Activated CD8-positive, alpha-beta memory T cell treated with anti-CD3 and anti-CD28 coated beads for 36 hours (primary cell): ENCODE measurements at regions not wholly inside any gene's neighbourhood (a gene's known extent, or its start where the extent isn't known, plus 50 kb on each side); places are given as distances from the start of the nearest gene placed in this dataset.
"Not testable (repeated sequence)": the region's sequence is repeated elsewhere in the genome, so short reads cannot be mapped to it uniquely, and the experiment has no call there.

Source experiments
- CTCF ChIA-PET: fragments of 350-600 bp; sonication (Branson Sonifier 250); formaldehyde crosslinking; loops from one replicate; lab custom pipeline; 2021; ENCODE audit warnings: antibody characterized with exemption; lab: Charles Lee
- POLR2A ChIA-PET: fragments of 350-600 bp; sonication (Branson Sonifier 250); formaldehyde crosslinking; loops from one replicate; lab custom pipeline; 2021; ENCODE audit warnings: antibody characterized with exemption; lab: Charles Lee

- ChIA-PET CTCF (interaction anchor here (0.8 kb wide), 1 partner anchor 391 kb away, joined by 3 read pairs; no protein-coding TSS in a partner anchor), POLR2A (interaction anchor here (0.5 to 0.7 kb wide), 2 partner anchors 57 to 74 kb away, joined by 3 to 5 read pairs; no protein-coding TSS in a partner anchor)
Observed at GRCh38 chr1:184827600-184828368, 73.1 kb upstream of the EDEM3 start.

- ChIA-PET POLR2A (no interaction called here), CTCF (no interaction called here)
Observed at GRCh38 chr1:184826001-184826400, 71.3 kb upstream of the EDEM3 start.

- POLR2A ChIA-PET, result no interaction called here
- CTCF ChIA-PET, result no interaction called here
Observed at GRCh38 chr1:184825571-184825970, 70.9 kb upstream of the EDEM3 start.

GRCh38 chr1:184824691-184825323, 70.1 kb upstream of the EDEM3 start:
- POLR2A ChIA-PET, result no interaction called here
- CTCF ChIA-PET, result no interaction called here

DNA sequence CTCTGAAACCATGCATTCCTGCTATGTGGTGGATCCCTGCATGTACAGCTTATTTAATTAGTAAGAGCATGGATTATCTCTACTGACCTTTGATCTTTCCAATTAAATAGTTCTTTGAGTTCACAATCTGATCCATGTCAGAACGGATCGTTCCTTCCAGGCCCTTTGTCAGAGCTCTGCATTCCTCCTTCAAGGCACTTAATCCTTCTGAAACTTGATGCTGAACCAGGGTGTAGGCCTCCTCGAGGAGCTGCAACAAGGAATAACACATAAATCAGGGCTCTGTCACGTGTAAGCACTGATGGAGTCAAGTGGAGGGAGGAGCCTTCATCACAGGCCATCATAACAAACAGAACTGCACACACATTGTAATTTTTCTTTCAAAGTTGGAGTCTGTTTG, 68.4 kb upstream of the EDEM3 start:
- ChIA-PET CTCF (no interaction called here), POLR2A (no interaction called here)

GRCh38 chr1:184822267-184822666, 67.6 kb upstream of the EDEM3 start:
- CTCF ChIA-PET, result no interaction called here
- POLR2A ChIA-PET, result interaction anchor here (0.5 kb wide), 1 partner anchor 203 kb away, joined by 4 read pairs; no protein-coding TSS in a partner anchor

DNA sequence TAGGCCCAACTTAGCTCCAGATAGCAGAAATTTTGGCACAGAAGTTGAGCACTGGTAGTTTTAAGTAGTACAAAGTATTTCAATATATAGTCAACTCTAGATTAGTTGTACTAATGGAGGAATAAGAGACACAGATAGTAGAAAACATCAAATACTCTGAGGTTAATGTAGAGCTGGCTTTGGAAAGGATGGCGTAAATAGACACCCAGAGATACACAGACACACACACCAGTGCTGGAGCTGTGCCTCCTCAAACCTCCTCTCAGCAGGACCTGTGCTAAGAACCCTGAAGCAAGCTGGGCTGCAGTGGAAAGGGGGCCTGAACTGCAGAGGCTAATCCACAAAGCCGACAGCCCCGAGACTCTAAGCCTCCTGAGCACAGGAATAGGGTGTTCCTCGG, 67.0 kb upstream of the EDEM3 start:
- POLR2A ChIA-PET, result interaction anchor here (0.5 kb wide), 1 partner anchor 203 kb away, joined by 4 read pairs; no protein-coding TSS in a partner anchor
- CTCF ChIA-PET, result no interaction called here

GRCh38 chr1:184820956-184821355, 66.3 kb upstream of the EDEM3 start:
- ChIA-PET POLR2A (no interaction called here), CTCF (no interaction called here)

DNA sequence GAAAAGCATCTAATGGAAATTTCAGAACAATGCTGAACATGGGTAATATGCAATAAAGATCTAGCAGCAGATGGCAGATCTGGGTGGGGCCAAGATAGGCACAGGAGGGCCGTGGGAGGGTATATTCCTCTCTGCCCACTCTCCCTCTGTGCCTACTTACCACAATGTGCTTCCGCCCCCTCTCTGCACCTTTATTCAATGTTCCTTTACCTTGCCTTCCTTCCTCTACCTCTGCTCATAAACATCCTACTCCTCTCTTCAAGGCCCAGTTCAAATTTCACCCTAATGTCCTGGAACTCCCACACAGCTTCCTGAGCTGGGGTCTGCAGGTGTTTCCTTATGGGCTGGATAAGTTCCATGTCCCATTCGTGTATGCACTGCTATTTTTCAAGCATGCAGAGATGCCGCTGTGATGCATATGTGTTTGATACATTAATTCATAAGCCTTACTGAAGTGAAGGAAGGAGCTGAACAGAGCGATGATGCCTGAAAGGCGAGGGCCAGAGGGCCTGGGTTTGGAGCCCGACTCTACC, 65.6 kb upstream of the EDEM3 start:
- ChIA-PET CTCF (no interaction called here), POLR2A (no interaction called here)

DNA sequence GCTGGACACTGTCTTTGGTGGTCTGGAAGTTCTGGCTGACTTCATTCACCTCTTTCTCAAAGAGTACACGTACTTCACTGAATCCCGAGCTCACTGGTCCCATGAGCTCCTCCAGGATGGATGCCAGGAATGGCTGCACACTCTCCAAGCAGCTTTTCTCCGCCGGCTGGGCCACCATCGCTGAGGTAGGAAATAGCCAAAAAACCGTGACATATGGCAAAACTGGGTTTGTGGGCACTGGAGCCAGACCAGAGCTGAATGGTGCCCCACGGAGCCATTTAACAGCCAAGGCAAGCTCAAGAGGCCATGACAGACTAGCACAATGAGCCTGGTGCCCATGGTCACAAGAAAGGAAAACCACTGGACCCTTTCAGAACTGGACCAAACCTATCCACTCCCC, 64.0 kb upstream of the EDEM3 start:
- ChIA-PET POLR2A (no interaction called here), CTCF (no interaction called here)

DNA sequence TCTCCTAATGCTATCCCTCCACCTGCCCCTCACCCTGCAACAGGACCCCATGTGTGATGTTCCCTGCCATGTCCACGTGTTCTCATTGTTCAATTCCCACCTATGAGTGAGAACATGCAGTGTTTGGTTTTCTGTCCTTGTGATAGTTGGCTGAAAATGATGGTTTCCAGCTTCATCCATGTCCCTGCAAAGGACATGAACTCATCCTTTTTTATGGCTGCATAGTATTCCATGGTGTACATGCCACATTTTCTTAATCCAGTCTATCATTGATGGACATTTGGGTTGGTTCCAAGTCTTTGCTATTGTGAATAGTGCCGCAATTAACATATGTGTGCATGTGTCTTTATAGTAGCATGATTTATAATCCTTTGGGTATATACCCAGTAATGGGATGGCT, 62.3 kb upstream of the EDEM3 start:
- CTCF ChIA-PET, POLR2A ChIA-PET: not testable (repeated sequence)

DNA sequence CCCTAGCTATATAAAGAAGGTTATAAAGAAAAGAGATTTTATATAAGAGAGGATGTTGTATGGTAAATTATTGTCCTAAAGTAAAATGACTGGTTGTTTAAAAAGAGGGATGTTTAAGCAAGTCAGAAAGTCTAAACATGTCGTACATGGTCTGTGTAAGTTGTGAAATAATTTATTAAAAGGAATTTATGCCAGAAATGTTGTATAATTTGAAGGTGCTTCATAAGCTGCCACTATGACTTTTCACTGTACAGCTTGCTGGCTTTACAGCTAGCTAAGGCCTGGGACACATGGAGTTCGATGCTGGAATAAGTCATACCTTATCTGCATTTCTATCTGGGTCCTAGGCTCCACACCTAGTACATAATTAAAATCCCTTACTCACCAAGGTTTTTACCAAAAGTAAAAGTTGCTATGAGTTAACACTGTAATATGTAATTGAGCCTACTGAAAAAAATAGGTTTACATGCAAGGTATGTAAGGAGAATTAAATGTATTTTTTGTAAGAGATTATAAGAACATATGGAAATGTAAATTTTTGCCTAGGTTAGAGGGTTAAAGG, 59.0 kb upstream of the EDEM3 start:
- CTCF ChIA-PET, result interaction anchor here (1.4 kb wide), 1 partner anchor 8 kb away, joined by 4 read pairs; no protein-coding TSS in a partner anchor
- POLR2A ChIA-PET, result no interaction called here

DNA sequence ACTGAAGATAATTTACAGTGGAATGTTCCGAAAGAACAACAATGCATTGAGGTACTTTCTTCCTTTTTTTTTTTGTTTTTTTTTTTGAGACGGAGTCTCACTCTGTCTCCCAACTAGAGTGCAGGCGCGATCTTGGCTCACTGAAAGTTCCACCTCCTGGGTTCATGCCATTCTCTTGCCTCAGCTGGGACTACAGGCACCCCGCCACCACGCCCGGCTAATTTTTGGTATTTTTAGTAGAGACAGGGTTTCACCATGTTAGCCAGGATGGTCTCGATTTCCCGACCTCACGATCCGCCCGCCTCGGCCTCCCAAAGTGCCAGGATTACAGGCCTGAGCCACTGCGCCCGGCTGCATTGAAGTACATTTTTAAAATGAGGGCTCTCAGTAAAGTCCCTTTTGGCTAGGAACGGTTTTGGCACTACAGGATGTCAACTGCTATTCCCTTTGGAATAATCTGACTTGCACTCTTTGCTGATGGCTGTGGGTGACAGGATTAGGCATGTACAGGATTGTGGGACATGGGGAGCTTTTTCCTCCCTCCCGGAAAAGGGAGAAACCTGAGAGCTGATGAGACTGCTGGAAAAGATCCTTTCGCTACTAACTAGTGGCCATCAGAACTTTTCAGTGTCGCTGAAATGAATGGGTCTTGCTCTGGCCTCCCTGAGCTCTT, 56.9 kb upstream of the EDEM3 start:
- POLR2A ChIA-PET, result no interaction called here

DNA sequence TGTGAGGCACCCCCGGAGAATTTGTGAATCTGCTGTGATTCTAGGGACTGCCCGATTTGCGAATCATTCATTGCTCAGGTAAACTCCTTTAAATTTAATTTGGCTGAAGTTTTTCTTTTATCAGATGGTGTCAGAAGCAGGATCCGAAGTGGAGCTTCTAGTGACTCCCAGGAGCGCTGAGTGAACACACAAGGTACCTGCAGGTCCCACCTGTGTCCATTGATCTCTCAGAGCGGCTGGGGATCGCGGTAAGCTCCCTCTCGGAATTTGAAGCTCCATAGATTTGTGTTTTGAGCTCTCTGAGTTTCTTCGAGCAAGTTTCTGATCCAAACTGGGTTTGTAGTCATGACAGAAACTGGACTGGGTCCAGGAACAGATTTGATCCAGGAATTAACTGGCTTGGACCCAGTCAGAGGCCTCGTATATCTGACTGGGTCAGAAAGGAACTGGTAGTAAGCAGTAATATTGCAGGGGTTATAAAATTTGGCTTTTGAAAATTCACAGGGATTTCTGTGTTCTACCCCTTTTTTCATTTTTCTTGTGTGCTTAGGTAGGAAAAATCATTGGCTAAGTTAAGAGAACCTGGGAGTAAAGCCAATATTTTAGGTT, 56.2 kb upstream of the EDEM3 start:
- CTCF ChIA-PET, result no interaction called here
- POLR2A ChIA-PET, result no interaction called here

More for the DNA sequence above, 56.9 kb upstream of the EDEM3 start:
- CTCF ChIA-PET, result no interaction called here

DNA sequence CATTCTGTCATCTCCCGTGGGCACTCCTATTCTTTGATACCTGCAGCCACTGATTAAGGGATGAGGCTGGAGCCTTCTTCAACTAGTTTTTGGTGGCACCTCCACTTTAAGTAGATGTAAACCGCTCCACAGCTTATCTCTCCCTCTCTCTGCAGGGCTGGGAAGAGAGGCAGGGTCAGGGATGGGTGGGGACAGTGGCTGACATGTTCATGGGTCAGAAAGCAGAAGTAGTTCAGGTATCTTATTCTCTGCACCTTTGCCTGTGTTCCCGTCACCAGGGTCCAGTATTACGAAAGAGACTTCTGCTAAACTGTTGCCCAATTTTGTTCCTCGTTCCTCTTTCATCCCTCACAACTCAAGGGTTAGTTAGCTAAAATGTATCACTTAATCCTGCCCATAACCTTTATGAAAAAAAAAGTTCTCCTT, 51.7 kb upstream of the EDEM3 start:
- POLR2A ChIA-PET, result no interaction called here
- CTCF ChIA-PET, result interaction anchor here (0.6 to 4.9 kb wide), 10 partner anchors 8 to 1228 kb away, joined by 3 to 54 read pairs (median 4); partner anchors contain the start of gene NIBAN1

DNA sequence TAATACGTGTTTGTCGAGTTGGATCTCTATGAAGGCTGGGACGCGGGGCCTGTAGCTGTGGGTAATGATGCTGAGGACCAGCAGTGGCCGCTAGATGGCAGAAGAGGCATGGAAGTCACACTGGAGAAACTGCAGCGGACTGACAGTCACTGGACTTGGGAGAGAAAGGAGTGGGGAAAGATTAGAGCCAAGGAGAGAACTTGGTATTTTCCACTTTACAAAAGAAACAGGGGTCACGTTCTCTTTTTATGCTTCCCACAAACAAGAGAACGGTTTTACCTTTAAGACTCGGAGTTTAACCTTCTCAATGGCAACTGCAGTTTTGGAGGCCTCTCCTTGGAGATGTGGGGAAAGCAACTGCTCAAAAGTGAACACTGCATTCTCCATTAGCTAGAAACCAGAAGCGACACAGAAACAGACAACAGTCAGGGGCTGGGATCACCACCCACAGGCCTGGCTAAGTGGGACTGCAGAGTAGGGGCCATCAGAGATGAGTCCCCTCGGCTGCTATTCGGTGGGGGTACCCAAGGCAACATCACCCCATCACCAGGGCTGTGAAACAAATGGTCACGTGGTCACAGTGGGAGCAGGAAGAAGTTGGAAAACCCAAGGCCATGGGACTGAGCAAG, 51.1 kb upstream of the EDEM3 start:
- ChIA-PET CTCF (interaction anchor here (0.6 to 4.9 kb wide), 15 partner anchors 9 to 1228 kb away, joined by 3 to 54 read pairs (median 4); partner anchors contain the start of gene NIBAN1), POLR2A (no interaction called here)
